PC-3 (cell line): ENCODE measurements at regions not wholly inside any gene's neighbourhood (a gene's known extent, or its start where the extent isn't known, plus 50 kb on each side); places are given as distances from the start of the nearest gene placed in this dataset.

Experiments used
- ATAC-seq: fragments of 200-7000 bp; cut with Tn5 transposase; 2 replicates; pipeline ENCODE4 v1.9.1; 2020; ENCODE audit warnings: mild to moderate bottlenecking, moderate library complexity
- BruUV-seq: library from RNA; stranded (reverse); fragments of 400-500 nt; replicated peaks from 2 replicates; lab custom pipeline; 2021; lab: Mats Ljungman, UMichigan
- CTCF ChIA-PET: fragments of 300-600 bp; sonication (Branson Sonifier 250); formaldehyde crosslinking; loops from one replicate; lab custom pipeline; 2022; ENCODE audit warnings: antibody characterized with exemption; lab: Charles Lee
- POLR2A ChIA-PET: fragments of 300-600 bp; sonication (Branson Sonifier 250); formaldehyde crosslinking; loops from one replicate; lab custom pipeline; 2022; ENCODE audit warnings: antibody characterized with exemption; ENCODE audit not compliant: unreplicated experiment; lab: Charles Lee
- DNase-seq: peaks from one replicate; pipeline ENCODE4 v3.0.0-alpha.2; 2015
- H2AFZ ChIP-seq: fragments of 300-600 bp; sonication (generic); 2 replicates; pipeline ENCODE4 v1.6.0; 2016; ENCODE audit warnings: antibody characterized with exemption, low read length
- H3F3A ChIP-seq: fragments of 300-600 bp; sonication (generic); one replicate; pipeline ENCODE4 v1.6.0; 2017; ENCODE audit warnings: antibody characterized with exemption, low read length, control low read depth, mild to moderate bottlenecking; ENCODE audit not compliant: unreplicated experiment
- H3K27ac ChIP-seq: fragments of 300-600 bp; sonication (generic); 2 replicates; pipeline ENCODE4 v1.5.1; 2016; ENCODE audit warnings: mild to moderate bottlenecking, low read length
- H3K27me3 ChIP-seq: fragments of 300-600 bp; sonication (generic); 2 replicates; pipeline ENCODE4 v1.6.1; 2016; ENCODE audit warnings: low read length, mixed read lengths
- H3K36me3 ChIP-seq: fragments of 300-600 bp; sonication (generic); 2 replicates; pipeline ENCODE4 v1.6.1; 2016; ENCODE audit warnings: low read depth, mixed run types, low read length, mixed read lengths
- H3K4me1 ChIP-seq: fragments of 300-600 bp; sonication (generic); 2 replicates; pipeline ENCODE4 v1.5.1; 2016; ENCODE audit warnings: low read length; ENCODE audit not compliant: insufficient read depth
- H3K4me2 ChIP-seq: fragments of 300-600 bp; sonication (generic); 2 replicates; pipeline ENCODE4 v1.6.0; 2016; ENCODE audit warnings: low read length
- H3K4me3 ChIP-seq: fragments of 300-600 bp; sonication (generic); 2 replicates; pipeline ENCODE4 v1.5.1; 2016; ENCODE audit warnings: mild to moderate bottlenecking, low read length, mixed read lengths
- H3K79me2 ChIP-seq: fragments of 300-600 bp; sonication (generic); 2 replicates; pipeline ENCODE4 v1.6.1; 2017; ENCODE audit warnings: low read length, mixed read lengths
- H3K9ac ChIP-seq: fragments of 300-600 bp; sonication (generic); 2 replicates; pipeline ENCODE4 v1.6.0; 2016; ENCODE audit warnings: mild to moderate bottlenecking, low read length
- H3K9me2 ChIP-seq: fragments of 300-600 bp; sonication (generic); replicated peaks from 2 replicates; pipeline ENCODE4 v1.6.1; 2016; ENCODE audit warnings: mixed run types, low read length, mixed read lengths
- H3K9me3 ChIP-seq: fragments of 300-600 bp; sonication (generic); 2 replicates; pipeline ENCODE4 v1.6.1; 2016; ENCODE audit warnings: low read length, mixed read lengths
- H4K20me1 ChIP-seq: fragments of 300-600 bp; sonication (generic); 2 replicates; pipeline ENCODE4 v1.6.1; 2016; ENCODE audit warnings: low read length, mixed read lengths
- EZH2 ChIP-seq: fragments of 300-600 bp; sonication (generic); IDR thresholded peaks from one replicate; pipeline ENCODE4 v1.6.1; 2017; ENCODE audit warnings: antibody characterized with exemption, mild to moderate bottlenecking, low read length; ENCODE audit not compliant: unreplicated experiment
- EZH2phosphoT487 ChIP-seq: fragments of 300-600 bp; sonication (generic); IDR thresholded peaks from 2 replicates; pipeline ENCODE4 v1.6.1; 2018; ENCODE audit warnings: mild to moderate bottlenecking, antibody characterized with exemption, low read length, borderline replicate concordance
- intact Hi-C: fragments of 100-400 bp; cut with micrococcal nuclease; formaldehyde crosslinking; loops from 2 replicates; pipeline ENCODE4 v1.9.0; 2023
- TF ChIP-seq, protein P1 (sequence below): fragments of 300-600 bp; sonication (generic); conservative IDR thresholded peaks from 2 replicates; pipeline ENCODE4 v1.5.1; 2017; ENCODE audit warnings: antibody characterized with exemption, low read depth, mild to moderate bottlenecking, low read length

DNA sequence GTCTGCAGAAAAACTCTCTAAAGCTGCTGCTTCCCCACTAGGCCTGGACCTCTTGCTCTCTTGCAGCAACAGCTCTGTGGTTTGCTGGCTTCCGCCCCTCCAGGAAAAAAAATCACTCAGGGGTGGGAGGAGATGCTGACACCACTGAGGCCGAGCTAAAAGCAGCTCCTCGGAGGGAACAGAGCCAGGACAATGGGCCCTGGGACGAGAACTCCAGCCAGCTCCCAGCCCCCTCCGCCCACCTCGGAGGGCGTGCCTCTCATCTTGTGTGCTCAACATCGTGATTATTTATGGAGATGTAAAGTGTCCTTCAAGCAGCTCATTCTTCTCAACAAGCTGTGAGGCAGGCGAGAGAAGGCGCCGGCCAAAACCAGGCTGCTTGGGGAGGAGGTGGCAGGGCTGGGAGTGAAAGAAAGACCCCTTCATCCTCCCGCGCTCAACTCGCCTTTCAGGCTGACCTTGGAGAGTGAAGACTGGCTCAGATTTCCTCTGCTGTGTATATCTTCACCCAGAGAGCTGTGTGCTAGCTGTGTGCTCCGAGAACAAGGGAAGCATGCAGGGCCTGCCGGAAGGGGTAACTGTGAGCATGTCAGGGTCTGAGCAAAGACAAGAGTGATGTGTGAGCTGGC is 53.5 kb upstream of the LRFN2 start:
- H3K9me3 ChIP-seq = no peaks in the 10 kb centered on the region
- H3K9ac ChIP-seq = no peak overlapping the region
- POLR2A ChIA-PET = no interaction called here
- H3K27ac ChIP-seq = no peak overlapping the region
- ATAC-seq = no peak
- H3K9me2 ChIP-seq = no peaks in the 10 kb centered on the region
- H3F3A ChIP-seq = no peaks in the 10 kb centered on the region
- no peak overlapping the region for H3K4me2 ChIP-seq
- CTCF ChIA-PET = no interaction called here
- H3K4me1 ChIP-seq = no peaks in the 10 kb centered on the region
- peaks cover 7% of the 10 kb centered on the region for H3K27me3 ChIP-seq
- H2AFZ ChIP-seq = no peak overlapping the region
- no peaks in the 10 kb centered on the region for H3K36me3 ChIP-seq
- TF ChIP-seq EZH2phosphoT487 = no peak
- TF ChIP-seq, protein P1, sequence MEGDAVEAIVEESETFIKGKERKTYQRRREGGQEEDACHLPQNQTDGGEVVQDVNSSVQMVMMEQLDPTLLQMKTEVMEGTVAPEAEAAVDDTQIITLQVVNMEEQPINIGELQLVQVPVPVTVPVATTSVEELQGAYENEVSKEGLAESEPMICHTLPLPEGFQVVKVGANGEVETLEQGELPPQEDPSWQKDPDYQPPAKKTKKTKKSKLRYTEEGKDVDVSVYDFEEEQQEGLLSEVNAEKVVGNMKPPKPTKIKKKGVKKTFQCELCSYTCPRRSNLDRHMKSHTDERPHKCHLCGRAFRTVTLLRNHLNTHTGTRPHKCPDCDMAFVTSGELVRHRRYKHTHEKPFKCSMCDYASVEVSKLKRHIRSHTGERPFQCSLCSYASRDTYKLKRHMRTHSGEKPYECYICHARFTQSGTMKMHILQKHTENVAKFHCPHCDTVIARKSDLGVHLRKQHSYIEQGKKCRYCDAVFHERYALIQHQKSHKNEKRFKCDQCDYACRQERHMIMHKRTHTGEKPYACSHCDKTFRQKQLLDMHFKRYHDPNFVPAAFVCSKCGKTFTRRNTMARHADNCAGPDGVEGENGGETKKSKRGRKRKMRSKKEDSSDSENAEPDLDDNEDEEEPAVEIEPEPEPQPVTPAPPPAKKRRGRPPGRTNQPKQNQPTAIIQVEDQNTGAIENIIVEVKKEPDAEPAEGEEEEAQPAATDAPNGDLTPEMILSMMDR = no peak
- no peak for TF ChIP-seq EZH2
- no peak for DNase-seq
- no peaks in the 10 kb centered on the region for H4K20me1 ChIP-seq
- BruUV-seq = no TSS peak
- no peak overlapping the region for H3K4me3 ChIP-seq
- intact Hi-C loops = no loop called here
- H3K79me2 ChIP-seq = no peaks in the 10 kb centered on the region
